ENCODE measurements at regions not wholly inside any gene's neighbourhood (a gene's known extent, or its start where the extent isn't known, plus 50 kb on each side); places are given as distances from the start of the nearest gene placed in this dataset.

GRCh38 chr20:40746251-40746650, 57.2 kb upstream of the MAFB start:
- 72 to 75% methylated on average over 5 of the region's 5 CpGs for WGBS, 2 experiments (ENCODE audit: insufficient coverage in 1 of 2, insufficient read length in 1 of 2)
- no peak for TF ChIP-seq CTCF (conservative IDR thresholded peaks at IDR 0.05)
- Histone ChIP-seq H3K4me1 (ENCODE audit: control insufficient read depth, insufficient read depth, low read length) (no peaks in the 10 kb centered on the region), H3K36me3 (ENCODE audit: control insufficient read depth, insufficient read depth, low read length) (no peaks in the 10 kb centered on the region), H3K9ac (ENCODE audit: extremely low read depth, low read length, poor library complexity, severe bottlenecking) (no peak overlapping the region), H3K27ac (ENCODE audit: low read depth, low read length) (no peak overlapping the region), H3K27me3 (ENCODE audit: control insufficient read depth, insufficient read depth, low read length, poor library complexity, severe bottlenecking) (peaks cover 15% of the 10 kb centered on the region), H3K4me3 (ENCODE audit: low read length) (no peak overlapping the region), H3K9me3 (ENCODE audit: control insufficient read depth, low read length) (no peaks in the 10 kb centered on the region)
- H3K4me1 Mint-ChIP-seq: peaks cover 2% of the 10 kb centered on the region
- no peaks in the 10 kb centered on the region for H3K36me3 Mint-ChIP-seq (ENCODE audit: low read depth)
- no peaks in the 10 kb centered on the region for H3K9me3 Mint-ChIP-seq
- no peak overlapping the region for H3K4me3 Mint-ChIP-seq
- DNase-seq: peak; percentile 23
- no peak overlapping the region for H3K27ac Mint-ChIP-seq
- H3K27me3 Mint-ChIP-seq (ENCODE audit: insufficient read depth): peaks cover 10% of the 10 kb centered on the region

DNA sequence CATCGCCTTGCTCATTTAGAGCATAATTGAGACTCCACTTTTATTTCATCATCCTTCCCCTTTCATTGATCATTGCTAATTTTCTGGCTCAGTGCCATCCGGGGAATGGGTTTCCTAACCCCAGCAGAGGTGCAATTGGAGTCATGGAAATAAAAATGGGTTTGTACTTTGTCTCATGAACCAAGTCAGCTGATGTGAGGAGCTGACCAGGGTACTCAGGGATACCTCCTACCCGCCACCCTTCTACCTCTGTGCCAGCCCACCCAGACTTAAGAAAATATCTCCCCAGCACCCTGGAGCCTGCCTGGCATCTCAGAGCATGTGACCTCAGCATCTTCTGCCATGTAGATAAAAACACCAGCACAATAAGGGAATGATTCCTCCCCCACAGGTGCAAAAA, 59.1 kb upstream of the MAFB start:
- no peak overlapping the region for H3K4me3 Mint-ChIP-seq
- no peak for DNase-seq
- H3K9me3 ChIP-seq (ENCODE audit: control insufficient read depth, low read length): no peaks in the 10 kb centered on the region
- 92 to 100% methylated on average over 1 to 3 of the region's 3 CpGs for WGBS, 2 experiments (ENCODE audit: insufficient coverage in 1 of 2, insufficient read length in 1 of 2)
- peaks cover 15% of the 10 kb centered on the region for H3K27me3 ChIP-seq (ENCODE audit: control insufficient read depth, insufficient read depth, low read length, poor library complexity, severe bottlenecking)
- no peak overlapping the region for H3K4me3 ChIP-seq (ENCODE audit: low read length)
- H3K4me1 ChIP-seq (ENCODE audit: control insufficient read depth, insufficient read depth, low read length): no peaks in the 10 kb centered on the region
- no peaks in the 10 kb centered on the region for H3K36me3 ChIP-seq (ENCODE audit: control insufficient read depth, insufficient read depth, low read length)
- H3K36me3 Mint-ChIP-seq (ENCODE audit: low read depth): no peaks in the 10 kb centered on the region
- no peak overlapping the region for H3K27ac ChIP-seq (ENCODE audit: low read depth, low read length)
- H3K9ac ChIP-seq (ENCODE audit: extremely low read depth, low read length, poor library complexity, severe bottlenecking): no peak overlapping the region
- no peak overlapping the region for H3K27ac Mint-ChIP-seq
- H3K27me3 Mint-ChIP-seq (ENCODE audit: insufficient read depth): peaks cover 10% of the 10 kb centered on the region
- H3K9me3 Mint-ChIP-seq: no peaks in the 10 kb centered on the region
- no peak for TF ChIP-seq CTCF (conservative IDR thresholded peaks at IDR 0.05)
- no peaks in the 10 kb centered on the region for H3K4me1 Mint-ChIP-seq

- H3K9me3 ChIP-seq (ENCODE audit: control insufficient read depth, low read length): no peaks in the 10 kb centered on the region
- no peaks in the 10 kb centered on the region for H3K4me1 ChIP-seq (ENCODE audit: control insufficient read depth, insufficient read depth, low read length)
- no peak for TF ChIP-seq CTCF (conservative IDR thresholded peaks at IDR 0.05)
- 90 to 96% methylated on average over 1 to 2 of the region's 2 CpGs for WGBS, 2 experiments (ENCODE audit: insufficient coverage in 1 of 2, insufficient read length in 1 of 2)
- peaks cover 15% of the 10 kb centered on the region for H3K27me3 ChIP-seq (ENCODE audit: control insufficient read depth, insufficient read depth, low read length, poor library complexity, severe bottlenecking)
- H3K4me1 Mint-ChIP-seq: no peaks in the 10 kb centered on the region
- no peaks in the 10 kb centered on the region for H3K36me3 ChIP-seq (ENCODE audit: control insufficient read depth, insufficient read depth, low read length)
- H3K9ac ChIP-seq (ENCODE audit: extremely low read depth, low read length, poor library complexity, severe bottlenecking): no peak overlapping the region
- DNase-seq: no peak
- no peak overlapping the region for H3K27ac ChIP-seq (ENCODE audit: low read depth, low read length)
- no peak overlapping the region for H3K4me3 ChIP-seq (ENCODE audit: low read length)
- no peak overlapping the region for H3K27ac Mint-ChIP-seq
- peaks cover 10% of the 10 kb centered on the region for H3K27me3 Mint-ChIP-seq (ENCODE audit: insufficient read depth)
- H3K9me3 Mint-ChIP-seq: no peaks in the 10 kb centered on the region
- no peaks in the 10 kb centered on the region for H3K36me3 Mint-ChIP-seq (ENCODE audit: low read depth)
- no peak overlapping the region for H3K4me3 Mint-ChIP-seq
These were observed 61.0 kb upstream of the MAFB start for GRCh38 chr20:40749985-40750506.
